B cell (primary cell): ENCODE measurements at regions not wholly inside any gene's neighbourhood (a gene's known extent, or its start where the extent isn't known, plus 50 kb on each side); places are given as distances from the start of the nearest gene placed in this dataset.

Experiments used
- ATAC-seq: fragments of 200-7000 bp; cut with Tn5 transposase; one replicate; pipeline ENCODE4 v1.10.0; 2021; ENCODE audit warnings: low read depth, mild to moderate bottlenecking, moderate number of reproducible peaks, moderate library complexity
- CTCF ChIA-PET: fragments of 350-600 bp; sonication (Branson Sonifier 250); formaldehyde crosslinking; loops from one replicate; lab custom pipeline; 2021; ENCODE audit warnings: antibody characterized with exemption, inconsistent platforms; lab: Charles Lee
- POLR2A ChIA-PET: fragments of 350-600 bp; sonication (Branson Sonifier 250); formaldehyde crosslinking; loops from one replicate; lab custom pipeline; 2021; ENCODE audit warnings: antibody characterized with exemption; lab: Charles Lee
- DNase-seq: peaks from one replicate; pipeline ENCODE4 v3.0.0; 2013
- H2AFZ ChIP-seq: 2 replicates; pipeline ENCODE4 v1.6.1; 2012; ENCODE audit warnings: mild to moderate bottlenecking, low read depth, low read length; ENCODE audit not compliant: insufficient read depth, poor library complexity, severe bottlenecking
- H3K27ac ChIP-seq, 2 donors: 1 replicate in 1 of 2; 2 replicates in 1 of 2; pipeline ENCODE4 v1.5.1; 2012 to 2013; ENCODE audit warnings: low read length in 2 of 2, mild to moderate bottlenecking in 2 of 2, moderate library complexity in 1 of 2
- H3K27me3 ChIP-seq, 4 experiments: fragments of 200-600 bp in 1 of 4; sonication (generic) in 1 of 4; replicated peaks in 1 of 4; 1 replicate in 2 of 4; 2 replicates in 2 of 4; pipeline versions ENCODE4 v1.6.1 to v1.7.0; 2013 to 2016; ENCODE audit warnings: low read length in 3 of 4, mild to moderate bottlenecking in 2 of 4, mixed read lengths in 1 of 4, moderate library complexity in 1 of 4; ENCODE audit not compliant: insufficient read depth in 4 of 4, control insufficient read depth in 3 of 4; ENCODE audit errors: control extremely low read depth in 1 of 4
- H3K36me3 ChIP-seq, 2 experiments: replicated peaks in 1 of 2; 1 replicate in 1 of 2; 2 replicates in 1 of 2; pipeline versions ENCODE4 v1.6.1 to v1.7.1; 2013; ENCODE audit warnings: low read length in 1 of 2; ENCODE audit not compliant: insufficient read depth in 2 of 2, control insufficient read depth in 1 of 2; ENCODE audit errors: control extremely low read depth in 1 of 2, extremely low read depth in 1 of 2
- H3K4me1 ChIP-seq, 2 donors: fragments of 200-600 bp in 1 of 2; sonication (generic) in 1 of 2; 1 replicate in 1 of 2; 2 replicates in 1 of 2; pipeline versions ENCODE4 v1.5.1 to v1.6.1; 2013 to 2017; ENCODE audit warnings: low read length in 2 of 2; ENCODE audit not compliant: control insufficient read depth in 2 of 2, insufficient read depth in 2 of 2
- H3K4me2 ChIP-seq: replicated peaks from 2 replicates; pipeline ENCODE3; 2012; ENCODE audit warnings: mild to moderate bottlenecking, low read depth, low read length; ENCODE audit not compliant: poor library complexity, severe bottlenecking
- H3K4me3 ChIP-seq, 5 experiments: fragments of 200-600 bp in 1 of 5; sonication (generic) in 1 of 5; 1 replicate in 3 of 5; 2 replicates in 2 of 5; pipeline versions ENCODE4 v1.5.1 to v1.7.0; 2011 to 2016; ENCODE audit warnings: low read length in 4 of 5, mild to moderate bottlenecking in 4 of 5, low read depth in 2 of 5, control low read depth in 1 of 5, moderate library complexity in 1 of 5; ENCODE audit not compliant: insufficient read depth in 1 of 5; ENCODE audit errors: control extremely low read depth in 1 of 5, extremely low read depth in 1 of 5
- H3K79me2 ChIP-seq: fragments of 200-600 bp; sonication (generic); one replicate; pipeline ENCODE4 v1.6.0; 2016; ENCODE audit warnings: low read length; ENCODE audit not compliant: control insufficient read depth, insufficient read depth
- H3K9ac ChIP-seq: fragments of 200-600 bp; sonication (generic); 2 replicates; pipeline ENCODE4 v1.6.1; 2017; ENCODE audit warnings: mild to moderate bottlenecking, low read length, moderate library complexity
- H3K9me3 ChIP-seq, 3 donors: one replicate each; pipeline versions ENCODE4 v1.6.1 to v1.7.1; 2013; ENCODE audit warnings: low read length in 2 of 3; ENCODE audit not compliant: control insufficient read depth in 2 of 3, insufficient read depth in 1 of 3; ENCODE audit errors: control extremely low read depth in 1 of 3
- H4K20me1 ChIP-seq: 2 replicates; pipeline ENCODE4 v1.6.0; 2012; ENCODE audit warnings: mild to moderate bottlenecking, low read length; ENCODE audit not compliant: insufficient read depth, control insufficient read depth, poor library complexity, severe bottlenecking
- H3K27ac Mint-ChIP-seq: one replicate; pipeline ENCODE4 v1.8.0; 2021; ENCODE audit warnings: mixed read lengths
- H3K27me3 Mint-ChIP-seq: one replicate; pipeline ENCODE4 v1.8.0; 2021; ENCODE audit warnings: mixed read lengths
- H3K4me1 Mint-ChIP-seq: one replicate; pipeline ENCODE4 v1.8.0; 2021; ENCODE audit warnings: mixed read lengths
- H3K4me3 Mint-ChIP-seq: one replicate; pipeline ENCODE4 v1.8.0; 2021; ENCODE audit warnings: mixed read lengths
- H3K9me3 Mint-ChIP-seq: one replicate; pipeline ENCODE4 v1.8.0; 2022; ENCODE audit warnings: mixed read lengths; ENCODE audit not compliant: insufficient read depth
- EZH2 ChIP-seq: IDR thresholded peaks from 2 replicates; pipeline ENCODE4 v1.6.1; 2012; ENCODE audit warnings: borderline replicate concordance, low read depth, mild to moderate bottlenecking, moderate library complexity, low read length; ENCODE audit not compliant: insufficient read depth, poor library complexity, severe bottlenecking
- WGBS: methylation state at CpG from one replicate; pipeline ENCODE4 v1.1.5; 2013; ENCODE audit warnings: missing lambda C conversion rate; ENCODE audit not compliant: insufficient coverage; 5-methylcytosine and 5-hydroxymethylcytosine counted together
- intact Hi-C: fragments of 100-400 bp; cut with micrococcal nuclease; formaldehyde crosslinking; loops from one replicate; pipeline ENCODE4 v1.10.0; 2022
- TF ChIP-seq, protein P1 (sequence below): fragments of 200-600 bp; IDR thresholded peaks from one replicate; pipeline ENCODE4 v1.8.0; 2022; ENCODE audit warnings: antibody characterized with exemption, mild to moderate bottlenecking

DNA sequence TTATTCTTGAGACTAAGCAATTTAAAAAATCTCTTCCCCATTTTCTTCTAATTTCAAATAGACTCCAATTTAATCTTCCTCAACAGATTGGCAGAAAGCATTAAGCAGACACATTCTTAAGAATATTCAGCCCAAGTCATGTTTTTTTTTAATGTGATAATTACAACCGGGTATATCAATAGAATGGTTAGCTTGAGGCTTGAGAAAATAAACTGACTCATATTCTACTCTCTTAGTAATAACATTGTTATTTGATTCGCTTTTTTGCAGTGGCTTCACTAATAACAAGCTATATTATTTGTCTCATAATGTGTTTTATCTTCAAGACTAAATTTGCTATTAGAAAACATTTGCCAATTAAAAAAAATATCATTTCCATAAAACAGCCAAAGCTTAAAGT lies 488.6 kb upstream of the RGS18 start:
- intact Hi-C loops: no loop called here
- POLR2A ChIA-PET: no interaction called here
- no peak for DNase-seq
- no peaks in the 10 kb centered on the region for H3K36me3 ChIP-seq
- H2AFZ ChIP-seq: no peak overlapping the region
- CTCF ChIA-PET: no interaction called here
- Mint-ChIP-seq H3K4me3 (no peak overlapping the region), H3K9me3 (no peaks in the 10 kb centered on the region), H3K27me3 (no peaks in the 10 kb centered on the region), H3K27ac (no peak overlapping the region), H3K4me1 (no peaks in the 10 kb centered on the region)
- no peaks in the 10 kb centered on the region for H3K79me2 ChIP-seq
- H4K20me1 ChIP-seq: no peaks in the 10 kb centered on the region
- WGBS: no CpG with 5 or more reads among the region's 2 CpGs
- H3K4me1 ChIP-seq: no peaks in the 10 kb centered on the region
- TF ChIP-seq, protein P1, sequence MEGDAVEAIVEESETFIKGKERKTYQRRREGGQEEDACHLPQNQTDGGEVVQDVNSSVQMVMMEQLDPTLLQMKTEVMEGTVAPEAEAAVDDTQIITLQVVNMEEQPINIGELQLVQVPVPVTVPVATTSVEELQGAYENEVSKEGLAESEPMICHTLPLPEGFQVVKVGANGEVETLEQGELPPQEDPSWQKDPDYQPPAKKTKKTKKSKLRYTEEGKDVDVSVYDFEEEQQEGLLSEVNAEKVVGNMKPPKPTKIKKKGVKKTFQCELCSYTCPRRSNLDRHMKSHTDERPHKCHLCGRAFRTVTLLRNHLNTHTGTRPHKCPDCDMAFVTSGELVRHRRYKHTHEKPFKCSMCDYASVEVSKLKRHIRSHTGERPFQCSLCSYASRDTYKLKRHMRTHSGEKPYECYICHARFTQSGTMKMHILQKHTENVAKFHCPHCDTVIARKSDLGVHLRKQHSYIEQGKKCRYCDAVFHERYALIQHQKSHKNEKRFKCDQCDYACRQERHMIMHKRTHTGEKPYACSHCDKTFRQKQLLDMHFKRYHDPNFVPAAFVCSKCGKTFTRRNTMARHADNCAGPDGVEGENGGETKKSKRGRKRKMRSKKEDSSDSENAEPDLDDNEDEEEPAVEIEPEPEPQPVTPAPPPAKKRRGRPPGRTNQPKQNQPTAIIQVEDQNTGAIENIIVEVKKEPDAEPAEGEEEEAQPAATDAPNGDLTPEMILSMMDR: no peak
- TF ChIP-seq EZH2: no peak
- peaks cover 0 to 1% (median 0%) of the 10 kb centered on the region in 3 donors for H3K9me3 ChIP-seq
- H3K4me2 ChIP-seq: no peak overlapping the region
- H3K27ac ChIP-seq: no peak overlapping the region
- no peak for ATAC-seq
- no peaks in the 10 kb centered on the region for H3K27me3 ChIP-seq
- H3K9ac ChIP-seq: no peak overlapping the region
- no peak overlapping the region for H3K4me3 ChIP-seq

DNA sequence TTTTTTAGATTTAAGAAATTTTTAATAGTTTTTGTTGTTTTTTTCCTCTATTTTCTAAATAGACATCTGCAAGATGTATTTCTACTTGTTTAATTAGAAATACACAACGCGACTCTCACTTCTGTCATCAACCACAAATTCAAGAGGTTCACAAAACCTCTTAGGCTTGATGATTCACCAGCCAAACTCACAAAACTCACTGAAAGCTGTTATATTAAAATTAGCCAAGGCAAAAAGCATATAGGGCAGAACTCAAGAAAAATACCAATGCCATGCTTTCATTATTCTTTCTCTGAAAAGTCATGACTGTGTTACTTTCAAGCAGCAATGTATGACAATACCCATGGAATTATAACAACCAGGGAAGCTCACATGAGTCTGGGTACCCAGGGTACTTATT lies 487.0 kb upstream of the RGS18 start:
- ATAC-seq (no peak), DNase-seq (no peak)
- no peaks in the 10 kb centered on the region for H3K27me3 Mint-ChIP-seq
- TF ChIP-seq EZH2: no peak
- TF ChIP-seq, protein P1: no peak
- no peak overlapping the region for H3K27ac Mint-ChIP-seq
- no peaks in the 10 kb centered on the region for H3K79me2 ChIP-seq
- CTCF ChIA-PET: no interaction called here
- H3K4me3 ChIP-seq: no peak overlapping the region
- H3K4me1 Mint-ChIP-seq: no peaks in the 10 kb centered on the region
- H2AFZ ChIP-seq: no peak overlapping the region
- H3K9me3 Mint-ChIP-seq: no peaks in the 10 kb centered on the region
- H4K20me1 ChIP-seq: no peaks in the 10 kb centered on the region
- POLR2A ChIA-PET: no interaction called here
- WGBS: no CpG with 5 or more reads among the region's 2 CpGs
- no peak overlapping the region for H3K4me3 Mint-ChIP-seq
- no peaks in the 10 kb centered on the region for H3K27me3 ChIP-seq
- H3K4me1 ChIP-seq: no peaks in the 10 kb centered on the region
- no peaks in the 10 kb centered on the region for H3K36me3 ChIP-seq
- H3K27ac ChIP-seq: no peak overlapping the region
- no peak overlapping the region for H3K4me2 ChIP-seq
- H3K9ac ChIP-seq: no peak overlapping the region
- peaks cover 0 to 1% (median 0%) of the 10 kb centered on the region in 3 donors for H3K9me3 ChIP-seq
- intact Hi-C loops: no loop called here
